SK-N-SH treated with all-trans-retinoic acid at 6 μM for 48 hours (cell line): ENCODE measurements at regions not wholly inside any gene's neighbourhood (a gene's known extent, or its start where the extent isn't known, plus 50 kb on each side); places are given as distances from the start of the nearest gene placed in this dataset.

ENCODE experiments used
- CREB5 ChIP-seq: fragments of 250-450 bp; sonication (Bioruptor Pico); IDR thresholded peaks from 2 replicates; pipeline ENCODE4 v1.5.1; 2020; ENCODE audit warnings: low read depth, mild to moderate bottlenecking, moderate library complexity
- ESRRG ChIP-seq: fragments of 250-450 bp; sonication (Bioruptor Pico); IDR thresholded peaks from 2 replicates; pipeline ENCODE4 v1.6.1; 2021; ENCODE audit warnings: mild to moderate bottlenecking
- ISL1 ChIP-seq: fragments of 250-450 bp; sonication (Bioruptor Pico); IDR thresholded peaks from 2 replicates; pipeline ENCODE4 v2.1.2; 2022; ENCODE audit warnings: mild to moderate bottlenecking, moderate library complexity
- PATZ1 ChIP-seq: fragments of 250-450 bp; sonication (Bioruptor Pico); IDR thresholded peaks from 2 replicates; pipeline ENCODE4 v1.8.0; 2020; ENCODE audit warnings: mild to moderate bottlenecking, moderate library complexity, borderline replicate concordance
- POU6F1 ChIP-seq: fragments of 250-450 bp; sonication (Bioruptor Pico); IDR thresholded peaks from 2 replicates; pipeline ENCODE4 v1.8.0; 2021; ENCODE audit warnings: low read depth, mild to moderate bottlenecking, moderate library complexity, borderline replicate concordance
- ZFP3 ChIP-seq: fragments of 250-450 bp; sonication (Bioruptor Pico); IDR thresholded peaks from 2 replicates; pipeline ENCODE4 v1.5.0; 2020; ENCODE audit warnings: mild to moderate bottlenecking, moderate library complexity
- ZFP30 ChIP-seq: fragments of 450-650 bp; formaldehyde crosslinking; IDR thresholded peaks from 2 replicates; pipeline ENCODE4 v1.5.0; 2022; ENCODE audit warnings: mild to moderate bottlenecking, moderate library complexity

GRCh38 chr15:53247041-53247708 lies 457.0 kb upstream of the ONECUT1 start:
- no peak for TF ChIP-seq POU6F1 (CRISPR knock-in tag)
- no peak for TF ChIP-seq PATZ1 (CRISPR knock-in tag)
- TF ChIP-seq ESRRG, result no peak
- TF ChIP-seq CREB5, result no peak
- TF ChIP-seq ISL1 (CRISPR knock-in tag), result no peak
- TF ChIP-seq ZFP30 (CRISPR knock-in tag), result no peak
- TF ChIP-seq ZFP3 (CRISPR knock-in tag), result no peak
